Thymus (tissue), 11 donors: ENCODE measurements at regions not wholly inside any gene's neighbourhood (a gene's known extent, or its start where the extent isn't known, plus 50 kb on each side); places are given as distances from the start of the nearest gene placed in this dataset.
"Not testable (repeated sequence)": the region's sequence is repeated elsewhere in the genome, so short reads cannot be mapped to it uniquely, and the experiment has no call there.

ENCODE experiments used
- DNase-seq, 9 donors: peaks; one replicate each; pipeline ENCODE4 v3.0.0-alpha.2; 2013; ENCODE audit warnings: low spot score in 9 of 9, low read depth in 6 of 9, missing footprints in 1 of 9
- H3K27ac ChIP-seq, 2 donors: one replicate each; pipeline ENCODE4 v1.5.1; 2013; ENCODE audit warnings: control low read depth in 1 of 2, low read depth in 1 of 2, low read length in 1 of 2, mild to moderate bottlenecking in 1 of 2, moderate library complexity in 1 of 2
- H3K27me3 ChIP-seq, 2 donors: one replicate each; pipeline ENCODE4 v1.5.1; 2013; ENCODE audit warnings: low read length in 1 of 2; ENCODE audit not compliant: control insufficient read depth in 2 of 2, insufficient read depth in 1 of 2
- H3K36me3 ChIP-seq, 2 donors: one replicate each; pipeline ENCODE4 v1.5.1; 2013; ENCODE audit warnings: low read length in 1 of 2, mild to moderate bottlenecking in 1 of 2, moderate library complexity in 1 of 2; ENCODE audit not compliant: control insufficient read depth in 2 of 2, insufficient read depth in 2 of 2
- H3K4me1 ChIP-seq, 2 donors: one replicate each; pipeline ENCODE4 v1.5.1; 2013; ENCODE audit warnings: low read length in 2 of 2; ENCODE audit not compliant: control insufficient read depth in 2 of 2, insufficient read depth in 2 of 2
- H3K4me3 ChIP-seq, 2 donors: one replicate each; pipeline ENCODE4 v1.5.1; 2013; ENCODE audit warnings: low read length in 2 of 2, control low read depth in 1 of 2, mild to moderate bottlenecking in 1 of 2
- H3K9me3 ChIP-seq, 2 donors: one replicate each; pipeline ENCODE4 v1.5.1; 2013; ENCODE audit warnings: low read length in 1 of 2, mild to moderate bottlenecking in 1 of 2; ENCODE audit not compliant: control insufficient read depth in 2 of 2, insufficient read depth in 1 of 2
- WGBS: extraction: QIAGEN DNeasy Blood & Tissue Kit; methylation state at CpG from one replicate; pipeline ENCODE4 v1.1.7; 2013; 5-methylcytosine and 5-hydroxymethylcytosine counted together
- donor health status: healthy.

DNA sequence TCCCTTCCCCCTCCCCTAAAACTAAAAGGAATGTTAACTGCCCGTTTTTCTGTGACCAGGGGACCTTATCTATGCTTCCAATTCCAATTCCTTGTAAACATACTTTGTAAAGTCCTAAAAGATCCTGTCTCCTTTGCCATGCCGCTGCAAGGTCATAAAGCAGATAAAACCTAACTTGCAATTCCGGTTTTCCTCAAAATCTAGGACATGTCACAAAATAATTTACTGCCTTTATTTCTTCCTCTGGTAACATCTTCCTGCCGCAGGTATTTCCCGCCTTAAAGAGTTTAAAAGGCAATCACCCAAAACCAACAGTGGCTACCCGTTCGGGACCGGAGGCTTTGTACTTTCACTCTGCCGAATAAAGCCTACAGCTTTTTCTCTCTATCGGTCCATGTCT, 1248.6 kb upstream of the CDH9 start:
- H3K9me3 ChIP-seq, H3K36me3 ChIP-seq, H3K27ac ChIP-seq, H3K4me1 ChIP-seq, H3K27me3 ChIP-seq, H3K4me3 ChIP-seq, DNase-seq: not testable (repeated sequence)
- 75% methylated on average over 10 of the region's 10 CpGs for WGBS

DNA sequence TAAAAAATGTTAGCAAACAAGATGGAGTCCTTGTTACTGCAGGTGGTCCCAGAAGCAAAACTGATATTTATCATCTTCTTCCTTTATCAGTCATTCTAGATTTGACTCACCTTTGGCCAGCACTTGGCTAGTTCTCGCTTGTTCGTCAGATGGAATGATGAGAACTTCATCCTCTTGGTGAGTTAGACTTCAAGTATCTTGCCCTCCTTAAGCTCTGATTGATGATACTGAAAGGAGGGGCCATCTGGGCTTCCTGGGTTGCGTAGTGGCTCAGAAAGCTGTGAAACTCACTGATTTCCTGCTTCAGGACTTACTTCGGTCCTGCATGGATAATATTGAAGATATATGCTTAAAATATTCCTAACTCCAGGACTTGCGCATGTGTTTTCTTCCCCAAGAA, 1248.2 kb upstream of the CDH9 start:
- Histone ChIP-seq H3K27me3 (no peaks in the 10 kb centered on the region), H3K27ac (no peak overlapping the region), H3K4me1 (no peaks in the 10 kb centered on the region), H3K9me3 (no peaks in the 10 kb centered on the region), H3K36me3 (no peaks in the 10 kb centered on the region), H3K4me3 (no peak overlapping the region)
- 93% methylated on average over 5 of the region's 5 CpGs for WGBS
- DNase-seq, result no peak

DNA sequence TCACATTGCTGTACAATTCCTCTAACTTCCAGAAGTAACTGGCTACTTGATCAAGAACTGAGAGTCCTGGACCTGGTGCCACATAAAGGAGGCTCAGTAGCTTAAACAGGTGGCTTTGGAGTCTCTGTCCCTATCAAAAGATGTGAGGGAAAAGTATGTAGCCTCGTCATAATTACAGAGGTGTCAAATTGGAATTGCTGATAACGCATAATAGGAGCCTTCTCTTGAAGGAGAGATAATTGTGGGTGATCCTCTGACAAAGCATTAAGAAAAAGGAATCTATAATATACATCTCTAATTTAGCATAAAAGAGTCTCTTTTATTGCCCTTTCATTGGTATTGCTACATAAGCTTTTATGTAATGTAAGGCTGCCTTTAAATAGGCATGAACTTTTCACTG, 1246.4 kb upstream of the CDH9 start:
- no peaks in the 10 kb centered on the region for H3K9me3 ChIP-seq
- H3K4me1 ChIP-seq, result no peaks in the 10 kb centered on the region
- 92% methylated on average over 2 of the region's 2 CpGs for WGBS
- H3K4me3 ChIP-seq, result no peak overlapping the region
- no peak for DNase-seq
- no peaks in the 10 kb centered on the region for H3K27me3 ChIP-seq
- H3K27ac ChIP-seq, result no peak overlapping the region
- no peaks in the 10 kb centered on the region for H3K36me3 ChIP-seq

DNA sequence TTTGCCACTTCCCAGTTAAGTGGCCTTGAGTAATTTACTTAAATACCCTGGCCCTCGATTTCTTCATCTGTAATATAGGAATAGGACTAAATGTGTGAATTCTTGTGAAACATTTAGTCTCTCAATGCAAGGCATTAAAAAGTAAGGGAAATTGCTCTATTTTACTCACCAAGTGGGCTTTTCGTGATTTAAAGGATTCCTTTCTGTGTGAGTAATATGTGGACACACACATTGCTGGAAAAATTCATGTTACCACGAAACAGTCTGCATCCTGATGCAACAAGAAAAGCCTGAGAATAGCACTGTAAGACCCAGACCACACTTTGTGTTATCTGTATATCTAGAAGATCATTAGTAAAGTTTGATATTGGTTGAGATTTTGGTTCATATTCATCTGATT, 1243.0 kb upstream of the CDH9 start:
- H3K27me3 ChIP-seq, result no peaks in the 10 kb centered on the region
- H3K4me3 ChIP-seq, result no peak overlapping the region
- H3K36me3 ChIP-seq, result no peaks in the 10 kb centered on the region
- WGBS, result 68% methylated on average over 3 of the region's 3 CpGs
- no peak for DNase-seq
- no peaks in the 10 kb centered on the region for H3K4me1 ChIP-seq
- no peaks in the 10 kb centered on the region for H3K9me3 ChIP-seq
- no peak overlapping the region for H3K27ac ChIP-seq

DNA sequence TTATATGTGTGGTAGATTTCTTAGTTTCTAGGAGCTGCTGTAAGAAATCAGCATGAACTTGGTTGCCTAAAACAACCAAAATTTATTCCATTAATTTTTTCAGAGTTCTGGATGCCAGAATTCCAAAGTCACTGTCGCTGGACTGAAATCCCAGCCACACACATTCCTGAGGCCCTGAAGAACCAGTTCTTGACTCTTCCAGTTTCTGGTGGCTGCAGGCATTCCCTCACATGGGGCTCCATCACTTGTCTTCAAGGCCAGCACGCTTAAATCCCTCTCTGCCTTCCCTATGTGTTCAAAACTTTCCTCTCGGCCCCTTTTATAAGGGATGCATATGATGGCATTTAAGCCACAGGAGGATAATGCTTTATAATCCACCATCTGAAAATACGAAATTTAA, 1237.5 kb upstream of the CDH9 start:
- Histone ChIP-seq H3K4me3 (no peak overlapping the region), H3K4me1 (no peaks in the 10 kb centered on the region), H3K9me3 (no peaks in the 10 kb centered on the region), H3K27ac (no peak overlapping the region), H3K36me3 (no peaks in the 10 kb centered on the region), H3K27me3 (no peaks in the 10 kb centered on the region)
- WGBS, result 86% methylated on average over 4 of the region's 4 CpGs
- no peak for DNase-seq

DNA sequence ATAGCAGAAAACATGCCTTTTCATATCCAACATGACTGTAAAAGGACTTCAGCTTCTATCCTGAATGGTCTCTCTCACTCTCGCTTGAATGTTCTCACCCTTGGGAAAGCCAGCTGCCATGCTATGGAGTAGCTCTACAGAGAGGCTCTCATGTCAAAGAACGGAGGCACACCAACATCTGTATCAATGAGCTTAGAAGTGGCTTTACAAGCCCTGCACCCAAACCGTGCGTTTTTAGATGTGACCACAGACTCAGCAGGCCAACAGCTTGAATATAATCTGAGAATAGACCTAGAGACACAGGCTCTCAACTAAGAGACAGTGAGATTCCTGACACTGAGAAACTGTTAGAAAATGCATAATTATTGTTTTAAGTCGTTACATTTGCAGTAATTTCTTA, 1231.6 kb upstream of the CDH9 start:
- Histone ChIP-seq H3K36me3 (no peaks in the 10 kb centered on the region), H3K4me3 (no peak overlapping the region), H3K4me1 (no peaks in the 10 kb centered on the region), H3K27ac (no peak overlapping the region), H3K27me3 (no peaks in the 10 kb centered on the region), H3K9me3 (no peaks in the 10 kb centered on the region)
- no peak for DNase-seq
- 88% methylated on average over 5 of the region's 5 CpGs for whole genome bisulfite sequencing

DNA sequence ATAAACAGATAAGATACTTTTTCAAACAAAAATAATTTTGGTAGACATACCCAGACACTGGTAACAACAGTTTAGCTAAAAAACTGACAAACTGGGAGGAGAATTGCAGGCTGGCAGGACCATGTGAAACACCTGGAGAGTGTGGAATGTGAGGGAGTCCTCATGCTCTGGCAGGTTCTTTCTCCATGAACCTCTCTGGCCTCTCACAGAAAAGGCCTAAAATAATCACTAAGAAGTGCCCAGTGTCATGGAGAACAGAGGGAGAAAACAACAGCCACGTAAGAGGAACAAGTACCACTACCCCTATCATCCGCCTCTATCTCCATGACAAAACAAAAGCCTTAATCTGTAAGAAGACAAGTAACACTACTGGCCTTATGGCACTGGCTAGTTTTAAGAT, 1227.5 kb upstream of the CDH9 start:
- Histone ChIP-seq H3K27ac (no peak overlapping the region), H3K9me3 (no peaks in the 10 kb centered on the region), H3K4me1 (no peaks in the 10 kb centered on the region), H3K36me3 (no peaks in the 10 kb centered on the region), H3K4me3 (no peak overlapping the region), H3K27me3 (no peaks in the 10 kb centered on the region)
- WGBS, result 92% methylated on average over 2 of the region's 2 CpGs
- no peak for DNase-seq

DNA sequence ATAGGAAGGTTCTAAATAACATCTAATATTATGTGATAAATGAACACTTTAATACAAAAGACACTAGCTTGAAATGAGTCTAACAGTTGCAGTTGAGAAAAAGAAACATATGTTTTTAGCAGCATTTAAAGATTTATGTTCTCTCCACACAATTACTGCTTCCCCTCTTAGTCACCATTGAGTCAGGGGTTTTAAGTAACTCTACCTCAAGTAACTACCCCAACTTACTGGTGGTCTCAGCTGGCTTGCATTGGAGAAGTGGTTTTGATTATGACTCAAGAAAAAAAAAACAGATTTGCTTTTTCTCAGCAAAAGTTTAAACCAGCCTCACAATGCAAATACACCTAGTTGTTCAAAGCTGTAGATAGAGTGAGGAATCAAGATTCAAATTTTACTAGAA, 1216.5 kb upstream of the CDH9 start:
- no peak overlapping the region for H3K27ac ChIP-seq

DNA sequence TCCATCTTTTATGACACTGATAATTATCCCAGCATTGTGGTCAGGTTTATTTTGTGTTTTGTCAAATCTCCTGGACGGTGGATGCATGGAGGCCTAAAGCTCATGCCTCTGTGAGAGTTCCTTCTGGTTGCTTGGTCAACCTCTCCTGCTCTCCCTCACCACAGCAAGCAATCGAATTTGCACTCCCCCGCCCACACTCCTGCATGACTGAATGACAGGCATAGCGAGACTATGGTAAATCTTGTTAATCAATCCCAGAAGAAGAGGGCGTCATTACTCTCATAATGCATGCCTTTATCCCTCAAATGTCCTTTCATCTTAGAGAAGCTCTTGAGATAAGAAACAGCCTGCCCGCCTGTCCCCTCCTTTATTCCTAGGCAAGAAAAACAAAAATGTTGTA, 1215.0 kb upstream of the CDH9 start:
- Histone ChIP-seq H3K9me3 (peaks cover 0 to 1% of the 10 kb centered on the region in 2 donors), H3K36me3 (no peaks in the 10 kb centered on the region), H3K27me3 (no peaks in the 10 kb centered on the region), H3K4me3 (no peak overlapping the region), H3K4me1 (no peaks in the 10 kb centered on the region), H3K27ac (no peak overlapping the region)
- DNase-seq, result no peak
- 91% methylated on average over 6 of the region's 6 CpGs for WGBS

More for the DNA sequence above, 1216.5 kb upstream of the CDH9 start:
- no peak for DNase-seq
- no peak overlapping the region for H3K4me3 ChIP-seq
- H3K36me3 ChIP-seq, result no peaks in the 10 kb centered on the region
- no peaks in the 10 kb centered on the region for H3K27me3 ChIP-seq
- H3K9me3 ChIP-seq, result peaks cover 0 to 1% of the 10 kb centered on the region in 2 donors
- H3K4me1 ChIP-seq, result no peaks in the 10 kb centered on the region

DNA sequence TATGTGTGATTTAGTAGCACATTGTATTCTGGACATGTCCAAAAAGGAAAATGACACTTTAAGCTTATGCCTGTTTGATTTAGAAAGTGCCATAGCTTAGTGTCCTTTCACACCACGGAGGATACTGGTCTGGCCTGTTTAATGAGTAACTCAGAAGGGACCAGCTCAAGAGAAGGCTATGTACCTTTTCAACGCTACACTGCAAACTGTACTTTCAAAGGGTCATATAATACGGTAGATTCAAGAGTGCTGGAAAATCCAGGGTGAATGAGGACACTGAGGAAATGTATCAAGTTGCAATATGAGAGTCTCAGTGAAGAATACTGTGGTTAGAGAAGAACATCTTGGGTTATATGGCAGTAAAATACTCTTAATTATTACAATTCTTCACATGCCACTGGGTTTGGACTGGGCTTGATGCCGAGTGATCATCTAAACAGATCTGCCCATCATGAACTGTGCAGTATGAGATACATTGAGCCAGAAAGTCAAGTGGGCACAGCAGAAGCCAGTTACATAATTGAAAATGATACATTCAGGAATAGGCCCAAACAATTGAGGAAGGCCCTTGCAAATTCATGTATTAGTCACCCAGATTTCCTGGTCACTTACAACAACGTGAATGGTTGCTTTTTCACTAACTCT, 1211.5 kb upstream of the CDH9 start:
- H3K36me3 ChIP-seq, result no peaks in the 10 kb centered on the region
- no peak overlapping the region for H3K4me3 ChIP-seq
- no peaks in the 10 kb centered on the region for H3K4me1 ChIP-seq
- H3K27me3 ChIP-seq, result no peaks in the 10 kb centered on the region
- H3K9me3 ChIP-seq, result peaks cover 0 to 1% of the 10 kb centered on the region in 2 donors
- no peak overlapping the region for H3K27ac ChIP-seq
- no peak for DNase-seq
- 93% methylated on average over 5 of the region's 5 CpGs for WGBS
